HCT116 (cell line): ENCODE measurements at regions not wholly inside any gene's neighbourhood (a gene's known extent, or its start where the extent isn't known, plus 50 kb on each side); places are given as distances from the start of the nearest gene placed in this dataset.

Experiments
- ATAC-seq: fragments of 200-7000 bp; cut with Tn5 transposase; 2 replicates; pipeline ENCODE4 v1.9.1; 2020; ENCODE audit warnings: mild to moderate bottlenecking, moderate library complexity
- BruUV-seq: library from RNA; stranded (reverse); fragments of 400-500 nt; replicated peaks from 2 replicates; lab custom pipeline; 2021; lab: Mats Ljungman, UMichigan
- CTCF ChIA-PET: fragments of 300-600 bp; sonication (Branson Sonifier 250); formaldehyde crosslinking; loops from one replicate; lab custom pipeline; 2021; ENCODE audit warnings: antibody characterized with exemption; lab: Charles Lee
- POLR2A ChIA-PET: fragments of 300-600, 350-600 bp; sonication (Branson Sonifier 250); formaldehyde crosslinking; loops from one replicate; lab custom pipeline; 2021; ENCODE audit warnings: antibody characterized with exemption; lab: Charles Lee
- RAD21 ChIA-PET, 2 experiments: fragments of 300-600 bp; sonication (Branson Sonifier 250); formaldehyde crosslinking; loops; one replicate each; lab custom pipeline; 2023; ENCODE audit warnings: low total read pairs in 2 of 2; ENCODE audit not compliant: uncharacterized antibody in 2 of 2, unreplicated experiment in 2 of 2, low non-redundant PET in 1 of 2; lab: Charles Lee
- DNase-seq: peaks from one replicate; pipeline ENCODE4 v3.0.0-alpha.2; 2010; ENCODE audit warnings: low read depth, low spot score
- H2AFZ ChIP-seq: fragments of 200-600 bp; shearing (Covaris generic), sonication (generic); 2 replicates; pipeline ENCODE4 v1.6.1; 2017; ENCODE audit warnings: low read depth, mixed run types, mixed read lengths, antibody characterized with exemption, low read length; ENCODE audit not compliant: poor library complexity, severe bottlenecking
- H3K27ac ChIP-seq: 2 replicates; pipeline ENCODE4 v1.5.1; 2012; ENCODE audit warnings: low read depth, low read length
- H3K27me3 ChIP-seq: fragments of 200-600 bp; sonication (generic); 2 replicates; pipeline ENCODE4 v1.6.1; 2016; ENCODE audit warnings: mixed run types, low read length, mixed read lengths; ENCODE audit not compliant: insufficient read depth
- H3K36me3 ChIP-seq, 2 experiments: fragments of 200-500 bp in 1 of 2; fragments of 200-600 bp in 1 of 2; sonication (Bioruptor generic) in 1 of 2; sonication (generic) in 1 of 2; 2 replicates each; pipeline versions ENCODE4 v1.5.1 to v1.6.1; 2014 to 2016; ENCODE audit warnings: low read length in 2 of 2, inconsistent platforms in 1 of 2, mixed read lengths in 1 of 2, mixed run types in 1 of 2; ENCODE audit not compliant: insufficient read depth in 2 of 2, control insufficient read depth in 1 of 2
- H3K4me1 ChIP-seq, 2 experiments: fragments of 200-600 bp in 1 of 2; sonication (generic) in 1 of 2; 2 replicates each; pipeline versions ENCODE4 v1.5.1 to v1.6.1; 2012 to 2017; ENCODE audit warnings: low read length in 2 of 2, inconsistent platforms in 1 of 2, mild to moderate bottlenecking in 1 of 2, mixed read lengths in 1 of 2, mixed run types in 1 of 2, moderate library complexity in 1 of 2; ENCODE audit not compliant: insufficient read depth in 2 of 2, control insufficient read depth in 1 of 2
- H3K4me2 ChIP-seq: fragments of 200-600 bp; sonication (generic); 2 replicates; pipeline ENCODE4 v1.6.1; 2017; ENCODE audit warnings: mixed run types, low read length, mixed read lengths
- H3K4me3 ChIP-seq, 2 experiments: fragments of 200-600 bp in 1 of 2; sonication (generic) in 1 of 2; replicated peaks in 1 of 2; 2 replicates each; pipeline ENCODE4 v1.5.1; 2011 to 2016; ENCODE audit warnings: low read length in 2 of 2, control low read depth in 1 of 2, low read depth in 1 of 2, mild to moderate bottlenecking in 1 of 2, mixed read lengths in 1 of 2, mixed run types in 1 of 2
- H3K79me2 ChIP-seq: fragments of 200-600 bp; sonication (generic); 2 replicates; pipeline ENCODE4 v1.6.1; 2017; ENCODE audit warnings: mild to moderate bottlenecking, mixed run types, low read length, moderate library complexity, mixed read lengths; ENCODE audit not compliant: insufficient read depth
- H3K9ac ChIP-seq: fragments of 200-600 bp; sonication (generic); 2 replicates; pipeline ENCODE4 v1.6.1; 2016; ENCODE audit warnings: low read length, mixed read lengths
- H3K9me2 ChIP-seq: fragments of 200-600 bp; sonication (generic), shearing (Covaris generic); 2 replicates; pipeline ENCODE4 v1.6.1; 2017; ENCODE audit warnings: mixed run types, mild to moderate bottlenecking, moderate library complexity; ENCODE audit not compliant: insufficient read depth
- H3K9me3 ChIP-seq, 2 experiments: fragments of 200-500 bp in 1 of 2; fragments of 200-600 bp in 1 of 2; sonication (Bioruptor generic) in 1 of 2; sonication (generic) in 1 of 2; 2 replicates each; pipeline ENCODE4 v1.6.1; 2014 to 2017; ENCODE audit warnings: low read length in 2 of 2, mixed read lengths in 2 of 2, inconsistent platforms in 1 of 2, low read depth in 1 of 2, mild to moderate bottlenecking in 1 of 2, mixed run types in 1 of 2, moderate library complexity in 1 of 2; ENCODE audit not compliant: control insufficient read depth in 1 of 2, insufficient read depth in 1 of 2
- H4K20me1 ChIP-seq: fragments of 200-600 bp; sonication (generic), shearing (Covaris generic); 2 replicates; pipeline ENCODE4 v1.6.1; 2017; ENCODE audit warnings: mixed run types, mild to moderate bottlenecking, moderate library complexity; ENCODE audit not compliant: insufficient read depth
- CBX3 ChIP-seq: IDR thresholded peaks from 2 replicates; pipeline ENCODE4 v1.6.1; 2012; ENCODE audit warnings: low read depth
- CTCF ChIP-seq, 3 experiments: fragments of 200-600 bp in 1 of 3; sonication (generic) in 1 of 3; IDR thresholded peaks in 2 of 3; conservative IDR thresholded peaks in 1 of 3; 2 replicates each; pipeline ENCODE4 v1.5.1; 2012 to 2017; ENCODE audit warnings: low read depth in 2 of 3, low read length in 2 of 3, antibody characterized with exemption in 1 of 3, borderline replicate concordance in 1 of 3, control low read depth in 1 of 3, mild to moderate bottlenecking in 1 of 3, mixed read lengths in 1 of 3, mixed run types in 1 of 3, moderate library complexity in 1 of 3; ENCODE audit not compliant: insufficient read depth in 1 of 3
- ELF1 ChIP-seq: IDR thresholded peaks from 2 replicates; pipeline ENCODE4 v1.6.1; 2012; ENCODE audit warnings: low read depth, borderline replicate concordance
- EZH2phosphoT487 ChIP-seq: fragments of 200-600 bp; IDR thresholded peaks from 2 replicates; pipeline ENCODE4 v1.6.1; 2018; ENCODE audit warnings: antibody characterized with exemption, borderline replicate concordance
- FOSL1 ChIP-seq: IDR thresholded peaks from 2 replicates; pipeline ENCODE4 v1.6.1; 2012; ENCODE audit warnings: low read depth
- RAD21 ChIP-seq: IDR thresholded peaks from 2 replicates; pipeline ENCODE4 v1.6.1; 2012; ENCODE audit warnings: low read depth, mild to moderate bottlenecking
- SP1 ChIP-seq: IDR thresholded peaks from 2 replicates; pipeline ENCODE4 v1.6.1; 2012; ENCODE audit warnings: low read depth
- SRF ChIP-seq: IDR thresholded peaks from 2 replicates; pipeline ENCODE4 v1.6.1; 2012; ENCODE audit warnings: low read depth
- TCF7L2 ChIP-seq: IDR thresholded peaks from 2 replicates; pipeline ENCODE4 v1.7.0; 2011; ENCODE audit warnings: borderline replicate concordance, inconsistent platforms; ENCODE audit not compliant: insufficient read depth, insufficient read length; ENCODE audit errors: extremely low read depth
- YY1 ChIP-seq: IDR thresholded peaks from 2 replicates; pipeline ENCODE4 v1.6.1; 2011; ENCODE audit warnings: low read length, low read depth, moderate library complexity, mild to moderate bottlenecking; ENCODE audit not compliant: insufficient replicate concordance; ENCODE audit errors: extremely low read depth
- ZBTB33 ChIP-seq: IDR thresholded peaks from 2 replicates; pipeline ENCODE4 v1.6.1; 2011; ENCODE audit warnings: mild to moderate bottlenecking, low read length, moderate library complexity; ENCODE audit not compliant: insufficient replicate concordance; ENCODE audit errors: extremely low read depth
- intact Hi-C: fragments of 100-400 bp; cut with micrococcal nuclease; formaldehyde crosslinking; loops from 2 replicates; pipeline ENCODE4 v1.10.0; 2022
- TF ChIP-seq, protein P1 (sequence below): IDR thresholded peaks from 2 replicates; pipeline ENCODE4 v1.6.1; 2012; ENCODE audit warnings: low read depth
- TF ChIP-seq, protein P2 (sequence below): IDR thresholded peaks from 2 replicates; pipeline ENCODE4 v1.6.1; 2012

DNA sequence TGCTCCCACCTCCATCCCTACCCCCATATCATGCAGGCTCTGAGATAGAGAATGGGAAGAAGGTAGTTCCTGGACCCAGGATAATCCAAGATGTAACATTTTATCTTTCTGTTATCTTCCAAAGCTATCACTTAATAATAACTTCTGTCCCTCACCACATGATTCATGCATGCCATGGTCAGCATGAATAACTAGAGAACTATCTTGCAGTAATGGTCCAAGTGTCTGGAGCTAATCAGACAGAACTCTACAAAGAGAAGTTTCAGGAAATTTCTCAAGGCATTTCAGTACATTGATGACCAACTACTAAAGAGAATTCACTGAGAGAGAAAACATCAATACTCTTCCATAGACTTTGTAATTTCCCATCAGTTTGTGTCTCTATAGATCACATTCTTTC lies 1469.7 kb upstream of the PIK3C3 start:
- RAD21 ChIA-PET = no interaction called here
- intact Hi-C loops = no loop called here

More for the DNA sequence above, 1469.7 kb upstream of the PIK3C3 start:
- Histone ChIP-seq H3K27me3 (no peaks in the 10 kb centered on the region), H2AFZ (no peak overlapping the region), H3K4me2 (no peak overlapping the region), H3K4me1 (no peaks in the 10 kb centered on the region), H3K27ac (no peak overlapping the region), H3K79me2 (no peaks in the 10 kb centered on the region), H3K4me3 (no peak overlapping the region), H3K9me2 (no peaks in the 10 kb centered on the region), H3K9ac (no peak overlapping the region)
- CTCF ChIA-PET = no interaction called here
- no TSS peak for BruUV-seq
- POLR2A ChIA-PET = no interaction called here
- ATAC-seq (no peak), DNase-seq (no peak)
- TF ChIP-seq FOSL1 (no peak), EZH2phosphoT487 (no peak), TCF7L2 (no peak), SP1 (no peak), RAD21 (no peak), CTCF (IDR thresholded peaks at IDR 0.05 in 2 of 3, conservative IDR thresholded peaks at IDR 0.05 in 1 of 3; ENCODE audit: borderline replicate concordance in 1 of 3, insufficient read depth in 1 of 3, low read depth in 2 of 3, low read length in 2 of 3) (no peak), SRF (no peak), YY1 (no peak), CBX3 (no peak), ELF1 (no peak), ZBTB33 (no peak)
- TF ChIP-seq, protein P1, sequence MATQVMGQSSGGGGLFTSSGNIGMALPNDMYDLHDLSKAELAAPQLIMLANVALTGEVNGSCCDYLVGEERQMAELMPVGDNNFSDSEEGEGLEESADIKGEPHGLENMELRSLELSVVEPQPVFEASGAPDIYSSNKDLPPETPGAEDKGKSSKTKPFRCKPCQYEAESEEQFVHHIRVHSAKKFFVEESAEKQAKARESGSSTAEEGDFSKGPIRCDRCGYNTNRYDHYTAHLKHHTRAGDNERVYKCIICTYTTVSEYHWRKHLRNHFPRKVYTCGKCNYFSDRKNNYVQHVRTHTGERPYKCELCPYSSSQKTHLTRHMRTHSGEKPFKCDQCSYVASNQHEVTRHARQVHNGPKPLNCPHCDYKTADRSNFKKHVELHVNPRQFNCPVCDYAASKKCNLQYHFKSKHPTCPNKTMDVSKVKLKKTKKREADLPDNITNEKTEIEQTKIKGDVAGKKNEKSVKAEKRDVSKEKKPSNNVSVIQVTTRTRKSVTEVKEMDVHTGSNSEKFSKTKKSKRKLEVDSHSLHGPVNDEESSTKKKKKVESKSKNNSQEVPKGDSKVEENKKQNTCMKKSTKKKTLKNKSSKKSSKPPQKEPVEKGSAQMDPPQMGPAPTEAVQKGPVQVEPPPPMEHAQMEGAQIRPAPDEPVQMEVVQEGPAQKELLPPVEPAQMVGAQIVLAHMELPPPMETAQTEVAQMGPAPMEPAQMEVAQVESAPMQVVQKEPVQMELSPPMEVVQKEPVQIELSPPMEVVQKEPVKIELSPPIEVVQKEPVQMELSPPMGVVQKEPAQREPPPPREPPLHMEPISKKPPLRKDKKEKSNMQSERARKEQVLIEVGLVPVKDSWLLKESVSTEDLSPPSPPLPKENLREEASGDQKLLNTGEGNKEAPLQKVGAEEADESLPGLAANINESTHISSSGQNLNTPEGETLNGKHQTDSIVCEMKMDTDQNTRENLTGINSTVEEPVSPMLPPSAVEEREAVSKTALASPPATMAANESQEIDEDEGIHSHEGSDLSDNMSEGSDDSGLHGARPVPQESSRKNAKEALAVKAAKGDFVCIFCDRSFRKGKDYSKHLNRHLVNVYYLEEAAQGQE = no peak
- TF ChIP-seq, protein P2, sequence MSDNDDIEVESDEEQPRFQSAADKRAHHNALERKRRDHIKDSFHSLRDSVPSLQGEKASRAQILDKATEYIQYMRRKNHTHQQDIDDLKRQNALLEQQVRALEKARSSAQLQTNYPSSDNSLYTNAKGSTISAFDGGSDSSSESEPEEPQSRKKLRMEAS = no peak
- TF ChIP-seq, all 23 proteins: peak for 0
- H4K20me1 ChIP-seq = no peaks in the 10 kb centered on the region
- peaks cover 0 to 8% of the 10 kb centered on the region in 2 experiments; a peak in 1 of 4 replicates for H3K9me3 ChIP-seq
- no peaks in the 10 kb centered on the region for H3K36me3 ChIP-seq
